DND-41 (cell line): ENCODE measurements at regions not wholly inside any gene's neighbourhood (a gene's known extent, or its start where the extent isn't known, plus 50 kb on each side); places are given as distances from the start of the nearest gene placed in this dataset.

Experiments used
- ATAC-seq: fragments of 200-7000 bp; cut with Tn5 transposase; 3 replicates; pipeline ENCODE4 v1.9.1; 2021; ENCODE audit warnings: low read depth; ENCODE audit not compliant: insufficient read depth
- DNase-seq: peaks from one replicate; pipeline ENCODE4 v3.0.0-alpha.2; 2020
- H2AFZ ChIP-seq: 2 replicates; pipeline ENCODE4 v1.6.0; 2012; ENCODE audit warnings: low read depth, low read length
- H3K27ac ChIP-seq: 2 replicates; pipeline ENCODE4 v1.5.1; 2012; ENCODE audit warnings: low read length, inconsistent platforms
- H3K27me3 ChIP-seq: fragments of 200-600 bp; sonication (generic); 2 replicates; pipeline ENCODE4 v1.6.0; 2012; ENCODE audit warnings: low read length, mild to moderate bottlenecking, inconsistent platforms; ENCODE audit not compliant: insufficient read depth, poor library complexity
- H3K36me3 ChIP-seq: 2 replicates; pipeline ENCODE4 v1.5.1; 2012; ENCODE audit warnings: low read length, inconsistent platforms; ENCODE audit not compliant: insufficient read depth
- H3K4me1 ChIP-seq: 2 replicates; pipeline ENCODE4 v1.5.1; 2012; ENCODE audit warnings: mild to moderate bottlenecking, low read length; ENCODE audit not compliant: insufficient read depth
- H3K4me2 ChIP-seq: 2 replicates; pipeline ENCODE4 v1.6.0; 2012; ENCODE audit warnings: mild to moderate bottlenecking, moderate library complexity, low read length, inconsistent platforms; ENCODE audit not compliant: insufficient read depth
- H3K4me3 ChIP-seq, 2 experiments: fragments of 200-600 bp in 1 of 2; shearing (Covaris generic) in 1 of 2; 2 replicates each; pipeline ENCODE4 v1.5.1; 2012 to 2016; ENCODE audit warnings: inconsistent platforms in 2 of 2, low read length in 2 of 2, mild to moderate bottlenecking in 2 of 2, low read depth in 1 of 2, moderate library complexity in 1 of 2
- H3K79me2 ChIP-seq: 2 replicates; pipeline ENCODE4 v1.6.0; 2012; ENCODE audit warnings: low read length, inconsistent platforms; ENCODE audit not compliant: insufficient read depth
- H3K9ac ChIP-seq: 2 replicates; pipeline ENCODE4 v1.6.0; 2012; ENCODE audit warnings: low read depth, mild to moderate bottlenecking, inconsistent platforms, low read length, moderate library complexity
- H3K9me3 ChIP-seq: 2 replicates; pipeline ENCODE4 v1.5.1; 2012; ENCODE audit warnings: low read length, moderate library complexity, mild to moderate bottlenecking, inconsistent platforms; ENCODE audit not compliant: insufficient read depth, severe bottlenecking
- H4K20me1 ChIP-seq: 2 replicates; pipeline ENCODE4 v1.6.0; 2012; ENCODE audit warnings: low read length; ENCODE audit not compliant: insufficient read depth
- EZH2 ChIP-seq: IDR thresholded peaks from 3 replicates; pipeline ENCODE4 v1.6.1; 2012; ENCODE audit warnings: borderline replicate concordance, low read depth, mild to moderate bottlenecking, moderate library complexity, low read length, inconsistent platforms; ENCODE audit not compliant: severe bottlenecking
- TF ChIP-seq, protein P1 (sequence below): IDR thresholded peaks from 2 replicates; pipeline ENCODE4 v1.5.1; 2012; ENCODE audit warnings: borderline replicate concordance, low read length, moderate library complexity, mild to moderate bottlenecking; ENCODE audit not compliant: poor library complexity, severe bottlenecking; ENCODE audit errors: extremely low read depth

DNA sequence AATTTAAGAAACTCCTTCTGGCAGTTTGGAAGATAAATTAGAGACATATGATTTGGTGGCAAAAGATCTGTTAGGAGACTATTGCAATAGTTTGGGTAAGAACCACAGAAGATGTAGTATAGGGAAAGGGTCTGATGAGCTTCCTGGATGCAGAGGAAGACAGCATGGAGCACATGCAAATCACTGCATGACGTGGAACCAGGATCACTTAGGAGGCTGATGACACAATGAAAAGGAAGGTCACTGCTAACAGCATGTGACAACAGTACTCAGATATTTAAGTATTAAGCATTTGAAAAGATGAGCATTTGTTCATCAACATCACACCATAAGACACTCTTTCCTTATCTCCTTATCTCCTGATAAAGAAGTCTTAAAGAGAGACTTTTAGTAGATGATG lies 167.8 kb upstream of the LDB2 start:
- no peaks in the 10 kb centered on the region for H3K27me3 ChIP-seq
- no peaks in the 10 kb centered on the region for H3K36me3 ChIP-seq
- ATAC-seq = no peak
- H3K4me3 ChIP-seq = no peak overlapping the region
- H2AFZ ChIP-seq = no peak overlapping the region
- H3K27ac ChIP-seq = no peak overlapping the region
- no peaks in the 10 kb centered on the region for H3K79me2 ChIP-seq
- no peak overlapping the region for H3K9ac ChIP-seq
- no peaks in the 10 kb centered on the region for H4K20me1 ChIP-seq
- no peak for TF ChIP-seq EZH2
- H3K4me2 ChIP-seq = no peak overlapping the region
- no peaks in the 10 kb centered on the region for H3K4me1 ChIP-seq
- H3K9me3 ChIP-seq = no peaks in the 10 kb centered on the region
- DNase-seq = no peak

DNA sequence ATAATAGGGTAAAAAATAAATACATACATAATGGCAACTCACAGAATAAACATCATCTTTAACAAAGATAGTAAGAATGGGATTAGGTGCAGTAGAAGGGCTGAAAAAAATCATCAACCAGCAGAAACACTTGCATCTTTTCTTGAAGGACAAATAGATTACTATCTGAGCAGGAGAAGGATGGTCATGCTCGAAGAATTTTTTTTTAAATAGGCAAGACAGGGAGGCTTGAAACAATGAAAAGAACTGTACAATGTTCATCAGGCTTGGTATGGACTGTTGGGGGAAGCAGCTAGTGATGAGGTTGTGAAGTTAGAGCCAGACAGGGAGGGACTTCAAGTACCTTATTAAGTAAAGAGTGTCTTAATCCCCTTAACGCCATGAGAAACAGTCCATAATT lies 167.4 kb upstream of the LDB2 start:
- ATAC-seq (no peak), DNase-seq (no peak)
- H2AFZ ChIP-seq = no peak overlapping the region
- H3K36me3 ChIP-seq = no peaks in the 10 kb centered on the region
- H3K4me3 ChIP-seq = no peak overlapping the region
- no peaks in the 10 kb centered on the region for H4K20me1 ChIP-seq
- no peak overlapping the region for H3K4me2 ChIP-seq
- no peaks in the 10 kb centered on the region for H3K27me3 ChIP-seq
- H3K27ac ChIP-seq = no peak overlapping the region
- no peaks in the 10 kb centered on the region for H3K79me2 ChIP-seq
- no peak for TF ChIP-seq EZH2
- TF ChIP-seq, protein P1, sequence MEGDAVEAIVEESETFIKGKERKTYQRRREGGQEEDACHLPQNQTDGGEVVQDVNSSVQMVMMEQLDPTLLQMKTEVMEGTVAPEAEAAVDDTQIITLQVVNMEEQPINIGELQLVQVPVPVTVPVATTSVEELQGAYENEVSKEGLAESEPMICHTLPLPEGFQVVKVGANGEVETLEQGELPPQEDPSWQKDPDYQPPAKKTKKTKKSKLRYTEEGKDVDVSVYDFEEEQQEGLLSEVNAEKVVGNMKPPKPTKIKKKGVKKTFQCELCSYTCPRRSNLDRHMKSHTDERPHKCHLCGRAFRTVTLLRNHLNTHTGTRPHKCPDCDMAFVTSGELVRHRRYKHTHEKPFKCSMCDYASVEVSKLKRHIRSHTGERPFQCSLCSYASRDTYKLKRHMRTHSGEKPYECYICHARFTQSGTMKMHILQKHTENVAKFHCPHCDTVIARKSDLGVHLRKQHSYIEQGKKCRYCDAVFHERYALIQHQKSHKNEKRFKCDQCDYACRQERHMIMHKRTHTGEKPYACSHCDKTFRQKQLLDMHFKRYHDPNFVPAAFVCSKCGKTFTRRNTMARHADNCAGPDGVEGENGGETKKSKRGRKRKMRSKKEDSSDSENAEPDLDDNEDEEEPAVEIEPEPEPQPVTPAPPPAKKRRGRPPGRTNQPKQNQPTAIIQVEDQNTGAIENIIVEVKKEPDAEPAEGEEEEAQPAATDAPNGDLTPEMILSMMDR = no peak
- H3K9me3 ChIP-seq = no peaks in the 10 kb centered on the region
- no peaks in the 10 kb centered on the region for H3K4me1 ChIP-seq
- no peak overlapping the region for H3K9ac ChIP-seq

DNA sequence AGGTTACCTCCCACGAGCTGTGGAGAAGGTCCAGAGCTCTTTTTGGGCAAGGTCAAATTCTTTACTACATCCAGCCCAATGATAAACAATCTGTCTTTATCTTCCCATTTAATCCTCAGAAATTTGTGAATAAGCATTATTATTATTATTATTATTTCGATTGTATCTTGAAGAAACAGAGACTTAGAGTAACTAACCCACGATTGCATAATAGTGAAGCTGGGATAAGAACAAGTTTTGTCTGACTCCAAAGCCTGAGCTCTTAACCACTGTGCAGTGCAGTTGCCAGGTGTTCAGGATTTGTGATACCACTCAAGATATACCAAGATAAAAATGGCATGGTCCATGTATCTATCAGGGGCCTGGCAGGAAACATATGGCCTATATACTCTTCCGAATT lies 166.5 kb upstream of the LDB2 start:
- Histone ChIP-seq H3K27ac (no peak overlapping the region), H4K20me1 (no peaks in the 10 kb centered on the region), H3K27me3 (no peaks in the 10 kb centered on the region), H2AFZ (no peak overlapping the region), H3K4me3 (no peak overlapping the region), H3K9me3 (no peaks in the 10 kb centered on the region), H3K79me2 (no peaks in the 10 kb centered on the region), H3K9ac (no peak overlapping the region), H3K36me3 (no peaks in the 10 kb centered on the region), H3K4me2 (no peak overlapping the region), H3K4me1 (no peaks in the 10 kb centered on the region)
- TF ChIP-seq EZH2 = no peak
- TF ChIP-seq, protein P1 = no peak
- DNase-seq (no peak), ATAC-seq (no peak)

DNA sequence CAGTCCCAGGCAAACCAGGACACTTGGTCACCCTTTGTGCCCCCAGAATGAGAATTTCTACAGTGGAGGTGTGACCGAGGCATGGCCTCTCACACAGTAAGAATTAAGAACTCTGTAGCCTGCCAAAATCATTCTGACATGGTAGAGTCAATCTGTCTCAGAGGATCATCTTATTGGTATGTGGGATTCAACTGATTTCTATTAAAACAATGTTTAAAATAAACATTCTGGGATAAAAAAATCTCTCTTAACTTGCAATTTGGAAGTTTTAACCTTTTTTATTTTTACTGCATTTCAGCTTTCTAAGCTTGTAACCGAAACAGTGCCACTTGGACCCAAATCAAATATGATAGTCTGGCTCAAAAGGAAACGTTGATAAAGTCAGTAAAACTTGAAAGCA lies 165.4 kb upstream of the LDB2 start:
- H2AFZ ChIP-seq = no peak overlapping the region
- TF ChIP-seq, protein P1 = no peak
- TF ChIP-seq EZH2 = no peak
- H3K4me1 ChIP-seq = no peaks in the 10 kb centered on the region
- no peaks in the 10 kb centered on the region for H3K79me2 ChIP-seq
- no peak for ATAC-seq
- no peaks in the 10 kb centered on the region for H4K20me1 ChIP-seq
- H3K9ac ChIP-seq = no peak overlapping the region
- H3K4me2 ChIP-seq = no peak overlapping the region
- H3K27me3 ChIP-seq = no peaks in the 10 kb centered on the region
- no peak overlapping the region for H3K27ac ChIP-seq
- no peaks in the 10 kb centered on the region for H3K36me3 ChIP-seq
- DNase-seq = no peak
- H3K4me3 ChIP-seq = no peak overlapping the region
- no peaks in the 10 kb centered on the region for H3K9me3 ChIP-seq
